ENCODE measurements at regions not wholly inside any gene's neighbourhood (a gene's known extent, or its start where the extent isn't known, plus 50 kb on each side); places are given as distances from the start of the nearest gene placed in this dataset.

- H2AFZ ChIP-seq (ENCODE audit: low read length): no peak overlapping the region
These were observed 55.0 kb upstream of the C9orf72 start for GRCh38 chr9:27628311-27628710.

DNA sequence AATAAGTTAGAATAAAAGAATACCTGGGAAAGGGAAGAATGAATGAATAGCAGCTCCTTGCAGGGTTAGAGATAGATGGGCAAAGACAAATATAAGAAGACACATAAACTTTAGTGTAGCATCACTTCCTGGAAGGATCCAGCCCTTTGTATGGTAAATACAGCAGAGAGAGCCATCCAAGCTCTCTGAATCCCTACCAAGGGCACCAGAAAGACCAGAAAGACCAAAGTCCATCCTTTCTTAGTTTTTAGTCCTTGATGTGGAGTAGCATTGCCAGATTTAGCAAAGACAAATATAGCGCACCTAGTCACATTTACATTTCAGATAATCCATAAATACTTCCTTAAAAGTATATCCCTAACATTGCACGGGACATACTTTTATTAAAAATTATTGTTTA is 56.1 kb upstream of the C9orf72 start:
- Histone ChIP-seq H3K4me3 (ENCODE audit: low read depth, low read length, poor library complexity, severe bottlenecking) (no peak overlapping the region), H3F3A (ENCODE audit: insufficient read depth, low read length) (no peaks in the 10 kb centered on the region), H3K9me2 (ENCODE audit: low read depth, low read length) (no peaks in the 10 kb centered on the region), H2AFZ (ENCODE audit: low read length) (no peak overlapping the region), H3K4me2 (ENCODE audit: low read length) (no peak overlapping the region), H3K4me1 (ENCODE audit: insufficient read depth, low read length, severe bottlenecking) (no peaks in the 10 kb centered on the region), H3K9ac (ENCODE audit: low read length) (no peak overlapping the region), H3K27ac (ENCODE audit: low read depth, low read length, poor library complexity, severe bottlenecking) (no peak overlapping the region), H3K79me2 (ENCODE audit: insufficient read depth, low read length) (no peaks in the 10 kb centered on the region), H4K20me1 (ENCODE audit: insufficient read depth, low read length) (no peaks in the 10 kb centered on the region), H3K36me3 (ENCODE audit: insufficient read depth, low read length) (no peaks in the 10 kb centered on the region), H3K9me3 (ENCODE audit: low read length) (no peaks in the 10 kb centered on the region), H3K27me3 (ENCODE audit: insufficient read depth, low read length) (0 out of 2 replicates have a peak, but pooled peaks cover 3% of the 10 kb centered on the region)
- TF ChIP-seq EZH2 (IDR thresholded peaks at IDR 0.05; ENCODE audit: borderline replicate concordance, low read length): no peak
- TF ChIP-seq CTCF (IDR thresholded peaks at IDR 0.05; ENCODE audit: low read length): no peak

More at GRCh38 chr9:27628311-27628710, 55.0 kb upstream of the C9orf72 start:
- TF ChIP-seq EZH2 (IDR thresholded peaks at IDR 0.05; ENCODE audit: borderline replicate concordance, low read length) (no peak), CTCF (IDR thresholded peaks at IDR 0.05; ENCODE audit: low read length) (no peak)
- no peaks in the 10 kb centered on the region for H3K79me2 ChIP-seq (ENCODE audit: insufficient read depth, low read length)
- no peaks in the 10 kb centered on the region for H3F3A ChIP-seq (ENCODE audit: insufficient read depth, low read length)
- H3K4me3 ChIP-seq (ENCODE audit: low read depth, low read length, poor library complexity, severe bottlenecking): no peak overlapping the region
- no peaks in the 10 kb centered on the region for H4K20me1 ChIP-seq (ENCODE audit: insufficient read depth, low read length)
- H3K9ac ChIP-seq (ENCODE audit: low read length): no peak overlapping the region
- no peak overlapping the region for H3K27ac ChIP-seq (ENCODE audit: low read depth, low read length, poor library complexity, severe bottlenecking)
- H3K4me2 ChIP-seq (ENCODE audit: low read length): no peak overlapping the region
- H3K4me1 ChIP-seq (ENCODE audit: insufficient read depth, low read length, severe bottlenecking): no peaks in the 10 kb centered on the region
- no peaks in the 10 kb centered on the region for H3K36me3 ChIP-seq (ENCODE audit: insufficient read depth, low read length)
- H3K9me3 ChIP-seq (ENCODE audit: low read length): no peaks in the 10 kb centered on the region
- H3K27me3 ChIP-seq (ENCODE audit: insufficient read depth, low read length): 0 out of 2 replicates have a peak, but pooled peaks cover 3% of the 10 kb centered on the region
- no peaks in the 10 kb centered on the region for H3K9me2 ChIP-seq (ENCODE audit: low read depth, low read length)

GRCh38 chr9:27632254-27632653 is 59.0 kb upstream of the C9orf72 start:
- H4K20me1 ChIP-seq (ENCODE audit: insufficient read depth, low read length): no peaks in the 10 kb centered on the region
- H3K36me3 ChIP-seq (ENCODE audit: insufficient read depth, low read length): no peaks in the 10 kb centered on the region
- no peaks in the 10 kb centered on the region for H3K4me1 ChIP-seq (ENCODE audit: insufficient read depth, low read length, severe bottlenecking)
- H3K4me3 ChIP-seq (ENCODE audit: low read depth, low read length, poor library complexity, severe bottlenecking): no peak overlapping the region
- no peak for TF ChIP-seq EZH2 (IDR thresholded peaks at IDR 0.05; ENCODE audit: borderline replicate concordance, low read length)
- TF ChIP-seq CTCF (IDR thresholded peaks at IDR 0.05; ENCODE audit: low read length): no peak
- no peak overlapping the region for H3K4me2 ChIP-seq (ENCODE audit: low read length)
- H3K79me2 ChIP-seq (ENCODE audit: insufficient read depth, low read length): no peaks in the 10 kb centered on the region
- 0 out of 2 replicates have a peak, but pooled peaks cover 3% of the 10 kb centered on the region for H3K27me3 ChIP-seq (ENCODE audit: insufficient read depth, low read length)
- no peaks in the 10 kb centered on the region for H3K9me3 ChIP-seq (ENCODE audit: low read length)
- no peak overlapping the region for H3K9ac ChIP-seq (ENCODE audit: low read length)
- no peak overlapping the region for H2AFZ ChIP-seq (ENCODE audit: low read length)
- no peak overlapping the region for H3K27ac ChIP-seq (ENCODE audit: low read depth, low read length, poor library complexity, severe bottlenecking)
- H3K9me2 ChIP-seq (ENCODE audit: low read depth, low read length): no peaks in the 10 kb centered on the region
- H3F3A ChIP-seq (ENCODE audit: insufficient read depth, low read length): no peaks in the 10 kb centered on the region
